Mucosa of rectum (tissue), 2 donors: ENCODE measurements at regions not wholly inside any gene's neighbourhood (a gene's known extent, or its start where the extent isn't known, plus 50 kb on each side); places are given as distances from the start of the nearest gene placed in this dataset.

Source experiments
- H3K27ac ChIP-seq, 2 donors: one replicate each; pipeline ENCODE4 v1.7.0; 2013; ENCODE audit warnings: inconsistent platforms in 2 of 2, low read depth in 2 of 2, low read length in 2 of 2
- H3K27me3 ChIP-seq, 2 donors: one replicate each; pipeline ENCODE4 v1.7.0; 2013; ENCODE audit warnings: low read length in 2 of 2; ENCODE audit not compliant: control insufficient read depth in 2 of 2, insufficient read depth in 2 of 2
- H3K36me3 ChIP-seq, 2 donors: one replicate each; pipeline ENCODE4 v1.7.0; 2013; ENCODE audit warnings: low read length in 2 of 2; ENCODE audit not compliant: control insufficient read depth in 2 of 2, insufficient read depth in 2 of 2
- H3K4me1 ChIP-seq, 2 donors: one replicate each; pipeline ENCODE4 v1.7.0; 2013; ENCODE audit warnings: low read length in 2 of 2, mild to moderate bottlenecking in 1 of 2; ENCODE audit not compliant: control insufficient read depth in 2 of 2, insufficient read depth in 2 of 2
- H3K4me3 ChIP-seq, 2 donors: one replicate each; pipeline ENCODE4 v1.7.0; 2013; ENCODE audit warnings: low read length in 2 of 2
- H3K9ac ChIP-seq, 2 donors: one replicate each; pipeline ENCODE4 v1.7.0; 2013; ENCODE audit warnings: low read length in 2 of 2, low read depth in 1 of 2, mild to moderate bottlenecking in 1 of 2
- H3K9me3 ChIP-seq, 2 donors: one replicate each; pipeline ENCODE4 v1.7.0; 2013; ENCODE audit warnings: low read length in 2 of 2; ENCODE audit not compliant: control insufficient read depth in 2 of 2
- donor health status: healthy.
- donor health status: Normal muscosa, but diverticular disease.

GRCh38 chrX:20595928-20596575 lies 329.3 kb upstream of the RPS6KA3 start:
- Histone ChIP-seq H3K36me3 (no peaks in the 10 kb centered on the region), H3K27ac (no peak overlapping the region), H3K9me3 (no peaks in the 10 kb centered on the region), H3K4me1 (no peaks in the 10 kb centered on the region), H3K9ac (no peak overlapping the region), H3K27me3 (peaks cover 0 to 2% of the 10 kb centered on the region in 2 donors), H3K4me3 (no peak overlapping the region)

- no peaks in the 10 kb centered on the region for H3K4me1 ChIP-seq
- H3K9me3 ChIP-seq, result no peaks in the 10 kb centered on the region
- peaks cover 0 to 2% of the 10 kb centered on the region in 2 donors for H3K27me3 ChIP-seq
- no peak overlapping the region for H3K27ac ChIP-seq
- no peak overlapping the region for H3K4me3 ChIP-seq
- H3K9ac ChIP-seq, result no peak overlapping the region
- H3K36me3 ChIP-seq, result no peaks in the 10 kb centered on the region
Observed at GRCh38 chrX:20594985-20595384, 328.3 kb upstream of the RPS6KA3 start.

GRCh38 chrX:20593836-20594235 lies 327.1 kb upstream of the RPS6KA3 start:
- H3K9me3 ChIP-seq, result no peaks in the 10 kb centered on the region
- no peak overlapping the region for H3K4me3 ChIP-seq
- H3K4me1 ChIP-seq, result no peaks in the 10 kb centered on the region
- H3K36me3 ChIP-seq, result no peaks in the 10 kb centered on the region
- no peaks in the 10 kb centered on the region for H3K27me3 ChIP-seq
- H3K9ac ChIP-seq, result no peak overlapping the region
- no peak overlapping the region for H3K27ac ChIP-seq

- no peak overlapping the region for H3K9ac ChIP-seq
- H3K4me3 ChIP-seq, result no peak overlapping the region
- H3K9me3 ChIP-seq, result no peaks in the 10 kb centered on the region
- H3K36me3 ChIP-seq, result no peaks in the 10 kb centered on the region
- no peak overlapping the region for H3K27ac ChIP-seq
- no peaks in the 10 kb centered on the region for H3K27me3 ChIP-seq
- H3K4me1 ChIP-seq, result no peaks in the 10 kb centered on the region
Observed at GRCh38 chrX:20593402-20593801, 326.7 kb upstream of the RPS6KA3 start.

GRCh38 chrX:20591246-20591645 lies 324.5 kb upstream of the RPS6KA3 start:
- Histone ChIP-seq H3K9ac (no peak overlapping the region), H3K4me1 (no peaks in the 10 kb centered on the region), H3K9me3 (no peaks in the 10 kb centered on the region), H3K27ac (no peak overlapping the region), H3K27me3 (no peaks in the 10 kb centered on the region), H3K36me3 (no peaks in the 10 kb centered on the region), H3K4me3 (no peak overlapping the region)

GRCh38 chrX:20585782-20586181 lies 319.1 kb upstream of the RPS6KA3 start:
- Histone ChIP-seq H3K27ac (no peak overlapping the region), H3K9me3 (no peaks in the 10 kb centered on the region), H3K27me3 (no peaks in the 10 kb centered on the region), H3K4me3 (no peak overlapping the region), H3K9ac (no peak overlapping the region), H3K36me3 (no peaks in the 10 kb centered on the region), H3K4me1 (no peaks in the 10 kb centered on the region)

GRCh38 chrX:20571611-20572010 lies 304.9 kb upstream of the RPS6KA3 start:
- no peaks in the 10 kb centered on the region for H3K4me1 ChIP-seq
- no peak overlapping the region for H3K27ac ChIP-seq
- no peak overlapping the region for H3K9ac ChIP-seq
- H3K27me3 ChIP-seq, result peaks cover 0 to 2% of the 10 kb centered on the region in 2 donors
- no peak overlapping the region for H3K4me3 ChIP-seq
- no peaks in the 10 kb centered on the region for H3K9me3 ChIP-seq
- H3K36me3 ChIP-seq, result no peaks in the 10 kb centered on the region

- H3K9me3 ChIP-seq, result no peaks in the 10 kb centered on the region
- peaks cover 0 to 4% of the 10 kb centered on the region in 2 donors for H3K27me3 ChIP-seq
- H3K4me1 ChIP-seq, result no peaks in the 10 kb centered on the region
- H3K27ac ChIP-seq, result no peak overlapping the region
- no peak overlapping the region for H3K9ac ChIP-seq
- H3K36me3 ChIP-seq, result no peaks in the 10 kb centered on the region
- H3K4me3 ChIP-seq, result no peak overlapping the region
Observed at GRCh38 chrX:20567108-20567507, 300.4 kb upstream of the RPS6KA3 start.

- no peak overlapping the region for H3K9ac ChIP-seq
- no peaks in the 10 kb centered on the region for H3K36me3 ChIP-seq
- H3K27ac ChIP-seq, result peak overlapping the region in 1 of 2 donors; percentile 16
- H3K9me3 ChIP-seq, result peaks cover 0 to 2% of the 10 kb centered on the region in 2 donors
- H3K4me1 ChIP-seq, result no peaks in the 10 kb centered on the region
- no peak overlapping the region for H3K4me3 ChIP-seq
- H3K27me3 ChIP-seq, result no peaks in the 10 kb centered on the region
Observed at GRCh38 chrX:20547611-20548051, 280.9 kb upstream of the RPS6KA3 start.

GRCh38 chrX:20545538-20545937 lies 278.8 kb upstream of the RPS6KA3 start:
- Histone ChIP-seq H3K4me3 (no peak overlapping the region), H3K9ac (no peak overlapping the region), H3K27me3 (no peaks in the 10 kb centered on the region), H3K9me3 (peaks cover 0 to 12% of the 10 kb centered on the region in 2 donors), H3K36me3 (no peaks in the 10 kb centered on the region), H3K4me1 (no peaks in the 10 kb centered on the region), H3K27ac (no peak overlapping the region)
